OCI-LY7 (cell line): ENCODE measurements at regions not wholly inside any gene's neighbourhood (a gene's known extent, or its start where the extent isn't known, plus 50 kb on each side); places are given as distances from the start of the nearest gene placed in this dataset.

Source experiments
- CTCF ChIP-seq: fragments of 200-600 bp; sonication (generic); conservative IDR thresholded peaks from 2 replicates; pipeline ENCODE4 v1.5.1; 2014; ENCODE audit warnings: mild to moderate bottlenecking, antibody characterized with exemption, low read length, moderate library complexity, mixed read lengths
- EZH2phosphoT487 ChIP-seq: fragments of 200-600 bp; sonication (generic); IDR thresholded peaks from 2 replicates; pipeline ENCODE4 v1.6.1; 2018; ENCODE audit warnings: low read depth, borderline replicate concordance, mild to moderate bottlenecking, mixed run types, antibody characterized with exemption, low read length, moderate library complexity, mixed read lengths

GRCh38 chr9:126128494-126129142 lies 198.0 kb upstream of the MVB12B start:
- TF ChIP-seq CTCF: no peak
- no peak for TF ChIP-seq EZH2phosphoT487
